ENCODE measurements at regions not wholly inside any gene's neighbourhood (a gene's known extent, or its start where the extent isn't known, plus 50 kb on each side); places are given as distances from the start of the nearest gene placed in this dataset.

GRCh38 chr16:5870886-5871691 is 773.5 kb upstream of the EEF2KMT start:
- DNase-seq, result no peak

GRCh38 chr16:5867250-5867649 is 769.7 kb upstream of the EEF2KMT start:
- no peak for DNase-seq

- no peak for DNase-seq
These were observed 767.6 kb upstream of the EEF2KMT start for GRCh38 chr16:5865236-5865635.

GRCh38 chr16:5863071-5863606 is 765.5 kb upstream of the EEF2KMT start:
- no peak for DNase-seq

GRCh38 chr16:5862103-5862840 is 764.7 kb upstream of the EEF2KMT start:
- DNase-seq, result no peak

- DNase-seq, result no peak
These were observed 763.6 kb upstream of the EEF2KMT start for GRCh38 chr16:5861241-5861640.

- DNase-seq, result no peak
These were observed 760.6 kb upstream of the EEF2KMT start for GRCh38 chr16:5858180-5858579.

- DNase-seq, result no peak
These were observed 756.4 kb upstream of the EEF2KMT start for GRCh38 chr16:5854027-5854426.

GRCh38 chr16:5852151-5852550 is 754.6 kb upstream of the EEF2KMT start:
- no peak for DNase-seq

GRCh38 chr16:5851393-5851982 is 753.9 kb upstream of the EEF2KMT start:
- no peak for DNase-seq

GRCh38 chr16:5850632-5851392 is 753.2 kb upstream of the EEF2KMT start:
- no peak for DNase-seq

GRCh38 chr16:5845046-5845445 is 747.5 kb upstream of the EEF2KMT start:
- DNase-seq, result no peak

- no peak for DNase-seq
These were observed 744.4 kb upstream of the EEF2KMT start for GRCh38 chr16:5841974-5842373.

GRCh38 chr16:5838725-5839124 is 741.1 kb upstream of the EEF2KMT start:
- DNase-seq, result no peak

GRCh38 chr16:5838071-5838470 is 740.5 kb upstream of the EEF2KMT start:
- no peak for DNase-seq

GRCh38 chr16:5837007-5837670 is 739.5 kb upstream of the EEF2KMT start:
- DNase-seq, result no peak

GRCh38 chr16:5835876-5836275 is 738.3 kb upstream of the EEF2KMT start:
- DNase-seq, result no peak

GRCh38 chr16:5826332-5826731 is 728.7 kb upstream of the EEF2KMT start:
- DNase-seq, result no peak

- no peak for DNase-seq
These were observed 722.9 kb upstream of the EEF2KMT start for GRCh38 chr16:5820472-5820871.

- no peak for DNase-seq
These were observed 718.1 kb upstream of the EEF2KMT start for GRCh38 chr16:5815570-5816237.

GRCh38 chr16:5801396-5801795 is 703.8 kb upstream of the EEF2KMT start:
- DNase-seq, result no peak

- DNase-seq, result no peak
These were observed 696.0 kb upstream of the EEF2KMT start for GRCh38 chr16:5793556-5793955.

Measured in midbrain (tissue), 1 donor.